ENCODE measurements at regions not wholly inside any gene's neighbourhood (a gene's known extent, or its start where the extent isn't known, plus 50 kb on each side); places are given as distances from the start of the nearest gene placed in this dataset.

DNA sequence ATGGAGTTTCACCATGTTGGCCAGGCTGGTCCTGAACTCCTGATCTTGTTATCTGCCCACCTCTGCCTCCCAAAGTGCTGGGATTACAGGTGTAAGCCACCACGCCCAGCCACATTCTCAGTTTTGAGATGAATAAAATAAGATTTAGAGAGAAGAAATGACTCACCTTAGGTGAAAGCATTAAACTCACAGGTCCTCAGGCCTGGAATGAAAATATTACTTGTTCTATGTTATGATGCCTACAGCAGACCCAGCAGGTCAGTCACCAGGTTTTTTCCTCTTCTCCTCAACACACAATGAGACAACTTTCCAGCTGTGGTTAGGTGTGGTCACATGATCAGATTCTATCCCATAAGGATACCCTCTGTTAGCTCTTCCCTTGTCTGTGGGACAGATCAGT is 150.3 kb downstream of the C16orf95 start:
- TF ChIP-seq CTCF (IDR thresholded peaks at IDR 0.05), result no peak
- no peaks in the 10 kb centered on the region for H3K36me3 ChIP-seq
- H3K9me3 ChIP-seq, result no peaks in the 10 kb centered on the region
- H3K27me3 ChIP-seq, result no peaks in the 10 kb centered on the region
- no peak overlapping the region for H3K27ac ChIP-seq
- no peaks in the 10 kb centered on the region for H3K4me1 ChIP-seq (ENCODE audit: control insufficient read depth in 1 of 2, insufficient read depth in 1 of 2, low read depth in 1 of 2, low read length in 1 of 2)
- H3K4me3 ChIP-seq (ENCODE audit: low read depth in 1 of 2, low read length in 1 of 2), result no peak overlapping the region

GRCh38 chr16:87169509-87169995 is 147.6 kb downstream of the C16orf95 start:
- Histone ChIP-seq H3K27me3 (no peaks in the 10 kb centered on the region), H3K4me3 (ENCODE audit: low read depth in 1 of 2, low read length in 1 of 2) (no peak overlapping the region), H3K9me3 (no peaks in the 10 kb centered on the region), H3K4me1 (ENCODE audit: control insufficient read depth in 1 of 2, insufficient read depth in 1 of 2, low read depth in 1 of 2, low read length in 1 of 2) (no peaks in the 10 kb centered on the region), H3K27ac (no peak overlapping the region), H3K36me3 (no peaks in the 10 kb centered on the region)
- no peak for TF ChIP-seq CTCF (IDR thresholded peaks at IDR 0.05)

DNA sequence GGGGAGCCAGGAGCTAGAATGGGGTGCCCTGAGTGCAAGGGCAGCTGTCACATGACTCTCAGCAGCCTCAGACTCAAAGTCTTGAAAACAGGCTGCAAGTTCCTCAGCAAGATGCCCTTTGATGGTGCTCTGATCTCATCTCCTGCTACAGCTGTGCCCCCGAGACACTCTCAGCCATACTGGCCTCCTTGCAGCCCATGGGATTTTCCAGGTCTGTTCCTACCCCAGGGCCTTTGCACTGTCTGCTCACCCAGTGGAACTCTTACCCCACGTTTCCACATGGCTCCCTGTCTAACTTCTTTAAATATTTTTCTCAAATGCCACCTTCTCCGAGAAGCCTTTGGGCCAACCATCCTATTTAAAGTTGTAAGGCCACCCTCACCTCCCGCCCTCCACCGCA is 146.9 kb downstream of the C16orf95 start:
- no peak overlapping the region for H3K27ac ChIP-seq
- no peaks in the 10 kb centered on the region for H3K4me1 ChIP-seq (ENCODE audit: control insufficient read depth in 1 of 2, insufficient read depth in 1 of 2, low read depth in 1 of 2, low read length in 1 of 2)
- H3K9me3 ChIP-seq, result no peaks in the 10 kb centered on the region
- H3K4me3 ChIP-seq (ENCODE audit: low read depth in 1 of 2, low read length in 1 of 2), result no peak overlapping the region
- no peaks in the 10 kb centered on the region for H3K36me3 ChIP-seq
- TF ChIP-seq CTCF (IDR thresholded peaks at IDR 0.05), result no peak
- H3K27me3 ChIP-seq, result no peaks in the 10 kb centered on the region

- Histone ChIP-seq H3K4me1 (ENCODE audit: control insufficient read depth in 1 of 2, insufficient read depth in 1 of 2, low read depth in 1 of 2, low read length in 1 of 2) (no peaks in the 10 kb centered on the region), H3K36me3 (no peaks in the 10 kb centered on the region), H3K9me3 (no peaks in the 10 kb centered on the region), H3K27ac (no peak overlapping the region), H3K4me3 (ENCODE audit: low read depth in 1 of 2, low read length in 1 of 2) (no peak overlapping the region), H3K27me3 (no peaks in the 10 kb centered on the region)
- TF ChIP-seq CTCF (IDR thresholded peaks at IDR 0.05), result no peak
These were observed 145.5 kb downstream of the C16orf95 start for GRCh38 chr16:87171723-87172122.

- no peak for TF ChIP-seq CTCF (IDR thresholded peaks at IDR 0.05)
- Histone ChIP-seq H3K27me3 (peaks cover 2% of the 10 kb centered on the region), H3K4me3 (ENCODE audit: low read depth in 1 of 2, low read length in 1 of 2) (no peak overlapping the region), H3K36me3 (no peaks in the 10 kb centered on the region), H3K4me1 (ENCODE audit: control insufficient read depth in 1 of 2, insufficient read depth in 1 of 2, low read depth in 1 of 2, low read length in 1 of 2) (no peaks in the 10 kb centered on the region), H3K9me3 (no peaks in the 10 kb centered on the region), H3K27ac (no peak overlapping the region)
These were observed 144.6 kb downstream of the C16orf95 start for GRCh38 chr16:87172632-87173031.

Measured in neutrophil (primary cell).